IMR-90 (cell line): ENCODE measurements at regions not wholly inside any gene's neighbourhood (a gene's known extent, or its start where the extent isn't known, plus 50 kb on each side); places are given as distances from the start of the nearest gene placed in this dataset.

Experiments
- ATAC-seq: fragments of 200-7000 bp; cut with Tn5 transposase; 2 replicates; pipeline ENCODE4 v1.9.1; 2020; ENCODE audit warnings: low read depth, mild to moderate bottlenecking, moderate library complexity
- BruUV-seq: library from RNA; stranded (reverse); fragments of 400-500 nt; replicated peaks from 2 replicates; lab custom pipeline; 2021; lab: Mats Ljungman, UMichigan
- CTCF ChIA-PET: fragments of 300-600 bp; formaldehyde crosslinking; extraction: SDS; loops from one replicate; lab custom pipeline; 2021; ENCODE audit warnings: antibody characterized with exemption; lab: Yijun Ruan, JAX
- POLR2A ChIA-PET: fragments of 300-600 bp; sonication (Branson Sonifier 250); formaldehyde crosslinking; loops from one replicate; lab custom pipeline; 2022; ENCODE audit warnings: antibody characterized with exemption; ENCODE audit not compliant: unreplicated experiment; lab: Charles Lee
- DNase-seq: peaks from one replicate; pipeline ENCODE4 v3.0.0; 2013
- H2AFZ ChIP-seq: replicated peaks from 2 replicates; pipeline ENCODE3; 2013; ENCODE audit warnings: low read length, mild to moderate bottlenecking; ENCODE audit not compliant: poor library complexity
- H2AK5ac ChIP-seq: 2 replicates; pipeline ENCODE4 v1.6.1; 2013; ENCODE audit warnings: low read depth, low read length, inconsistent platforms
- H2AK9ac ChIP-seq: replicated peaks from 2 replicates; pipeline ENCODE3; 2013; ENCODE audit warnings: mild to moderate bottlenecking, low read depth, low read length, moderate library complexity; ENCODE audit not compliant: poor library complexity
- H2BK120ac ChIP-seq: 2 replicates; pipeline ENCODE4 v1.6.1; 2013; ENCODE audit warnings: low read depth, low read length, inconsistent platforms
- H2BK15ac ChIP-seq: 3 replicates; pipeline ENCODE4 v1.6.1; 2013; ENCODE audit warnings: low read depth, low read length, inconsistent platforms
- H2BK20ac ChIP-seq: 2 replicates; pipeline ENCODE4 v1.6.1; 2013; ENCODE audit warnings: low read depth, mild to moderate bottlenecking, inconsistent platforms, low read length, moderate library complexity
- H2BK5ac ChIP-seq: 2 replicates; pipeline ENCODE4 v1.6.1; 2013; ENCODE audit warnings: mild to moderate bottlenecking, low read depth, low read length, inconsistent platforms; ENCODE audit not compliant: poor library complexity, severe bottlenecking
- H3K14ac ChIP-seq: replicated peaks from 2 replicates; pipeline ENCODE4 v1.6.1; 2013; ENCODE audit warnings: low read depth, low read length, inconsistent platforms
- H3K18ac ChIP-seq: 2 replicates; pipeline ENCODE4 v1.6.1; 2013; ENCODE audit warnings: low read depth, low read length, control low read depth
- H3K23ac ChIP-seq: 2 replicates; pipeline ENCODE4 v1.6.1; 2013; ENCODE audit warnings: low read depth, low read length, inconsistent platforms
- H3K27ac ChIP-seq: 2 replicates; pipeline ENCODE4 v1.5.1; 2013; ENCODE audit warnings: mild to moderate bottlenecking, control low read depth, low read length; ENCODE audit not compliant: insufficient read depth
- H3K27me3 ChIP-seq: 2 replicates; pipeline ENCODE4 v1.6.1; 2013; ENCODE audit warnings: low read length; ENCODE audit not compliant: control insufficient read depth, insufficient read depth
- H3K36me3 ChIP-seq: 2 replicates; pipeline ENCODE4 v1.6.1; 2013; ENCODE audit warnings: low read length, mixed read lengths; ENCODE audit not compliant: control insufficient read depth, insufficient read depth
- H3K4ac ChIP-seq: 2 replicates; pipeline ENCODE4 v1.6.1; 2013; ENCODE audit warnings: low read depth, low read length, inconsistent platforms
- H3K4me1 ChIP-seq: 2 replicates; pipeline ENCODE4 v1.6.1; 2013; ENCODE audit warnings: low read length, mixed read lengths; ENCODE audit not compliant: control insufficient read depth, insufficient read depth
- H3K4me2 ChIP-seq: 2 replicates; pipeline ENCODE4 v1.6.1; 2013; ENCODE audit warnings: low read depth, mild to moderate bottlenecking, control low read depth, low read length, moderate library complexity
- H3K4me3 ChIP-seq: 2 replicates; pipeline ENCODE4 v1.5.1; 2013; ENCODE audit warnings: low read depth, mild to moderate bottlenecking, control low read depth, low read length, moderate library complexity; ENCODE audit not compliant: insufficient read depth
- H3K56ac ChIP-seq: 2 replicates; pipeline ENCODE4 v1.6.1; 2013; ENCODE audit warnings: low read length, inconsistent platforms; ENCODE audit not compliant: insufficient read depth; ENCODE audit errors: extremely low read depth
- H3K79me1 ChIP-seq, 2 experiments: 2 replicates each; pipeline ENCODE4 v1.6.1; 2013; ENCODE audit warnings: low read length in 2 of 2, inconsistent platforms in 1 of 2, low read depth in 1 of 2
- H3K9ac ChIP-seq: 2 replicates; pipeline ENCODE4 v1.6.1; 2013; ENCODE audit warnings: low read depth, low read length, control low read depth
- H3K9me1 ChIP-seq: 2 replicates; pipeline ENCODE4 v1.6.1; 2013; ENCODE audit warnings: low read length, inconsistent platforms; ENCODE audit not compliant: insufficient read depth
- H3K9me3 ChIP-seq: 2 replicates; pipeline ENCODE4 v1.6.1; 2013; ENCODE audit warnings: low read length; ENCODE audit not compliant: control insufficient read depth, insufficient read depth
- H4K20me1 ChIP-seq: 2 replicates; pipeline ENCODE4 v1.6.1; 2013; ENCODE audit warnings: low read length, inconsistent platforms; ENCODE audit not compliant: insufficient read depth
- H4K5ac ChIP-seq: 2 replicates; pipeline ENCODE4 v1.6.1; 2013; ENCODE audit warnings: mild to moderate bottlenecking, low read depth, low read length, control low read depth
- H4K8ac ChIP-seq, 2 experiments: 2 replicates each; pipeline ENCODE4 v1.6.1; 2013; ENCODE audit warnings: low read depth in 2 of 2, low read length in 2 of 2, control low read depth in 1 of 2, inconsistent platforms in 1 of 2
- H4K91ac ChIP-seq: 2 replicates; pipeline ENCODE4 v1.6.1; 2013; ENCODE audit warnings: low read depth, low read length, inconsistent platforms; ENCODE audit not compliant: insufficient read depth
- CEBPB ChIP-seq: IDR thresholded peaks from 2 replicates; pipeline ENCODE4 v1.6.1; 2012; ENCODE audit warnings: low read depth, low read length, improper control_type of control experiment
- FOS ChIP-seq: fragments of 150-350 bp; IDR thresholded peaks from 2 replicates; pipeline ENCODE4 v1.6.1; 2016; ENCODE audit warnings: low read depth, low read length
- MAFK ChIP-seq: IDR thresholded peaks from 2 replicates; pipeline ENCODE4 v1.6.1; 2012; ENCODE audit warnings: low read depth, low read length, improper control_type of control experiment
- MAZ ChIP-seq: IDR thresholded peaks from 2 replicates; pipeline ENCODE4 v1.6.1; 2012; ENCODE audit warnings: low read depth, mild to moderate bottlenecking, low read length, improper control_type of control experiment, moderate library complexity, borderline replicate concordance
- NFE2L2 ChIP-seq: fragments of 150-350 bp; IDR thresholded peaks from 2 replicates; pipeline ENCODE4 v1.6.1; 2016; ENCODE audit warnings: low read depth, mild to moderate bottlenecking, low read length
- RCOR1 ChIP-seq: IDR thresholded peaks from 2 replicates; pipeline ENCODE4 v1.6.1; 2012; ENCODE audit warnings: mild to moderate bottlenecking, low read length, improper control_type of control experiment; ENCODE audit not compliant: insufficient replicate concordance
- USF2 ChIP-seq: fragments of 150-350 bp; IDR thresholded peaks from 2 replicates; pipeline ENCODE4 v1.6.1; 2017; ENCODE audit warnings: mild to moderate bottlenecking, antibody characterized with exemption, low read length, low read depth
- WGBS, 2 experiments: methylation state at CpG; one replicate each; pipeline versions ENCODE4 v1.1.5 to v1.1.7; 2013; ENCODE audit warnings: missing lambda C conversion rate in 2 of 2; ENCODE audit not compliant: insufficient read length in 1 of 2; ENCODE audit errors: extremely low coverage in 2 of 2; 5-methylcytosine and 5-hydroxymethylcytosine counted together
- dilution Hi-C: fragments of 300-500 bp; cut with HindIII; formaldehyde crosslinking; loops from one replicate; pipeline ENCODE4 v1.14.3; 2018; ENCODE audit warnings: low sequenced_read_pairs; ENCODE audit not compliant: unreplicated experiment
- in situ Hi-C: fragments of 300-500 bp; cut with MboI; formaldehyde crosslinking; loops from 3 replicates; pipeline ENCODE4 v1.14.3; 2019; ENCODE audit warnings: low sequenced_read_pairs, inconsistent platforms, mixed read lengths
- intact Hi-C: fragments of 100-400 bp; cut with micrococcal nuclease; formaldehyde crosslinking; loops from 2 replicates; pipeline ENCODE4 v1.10.0; 2022

DNA sequence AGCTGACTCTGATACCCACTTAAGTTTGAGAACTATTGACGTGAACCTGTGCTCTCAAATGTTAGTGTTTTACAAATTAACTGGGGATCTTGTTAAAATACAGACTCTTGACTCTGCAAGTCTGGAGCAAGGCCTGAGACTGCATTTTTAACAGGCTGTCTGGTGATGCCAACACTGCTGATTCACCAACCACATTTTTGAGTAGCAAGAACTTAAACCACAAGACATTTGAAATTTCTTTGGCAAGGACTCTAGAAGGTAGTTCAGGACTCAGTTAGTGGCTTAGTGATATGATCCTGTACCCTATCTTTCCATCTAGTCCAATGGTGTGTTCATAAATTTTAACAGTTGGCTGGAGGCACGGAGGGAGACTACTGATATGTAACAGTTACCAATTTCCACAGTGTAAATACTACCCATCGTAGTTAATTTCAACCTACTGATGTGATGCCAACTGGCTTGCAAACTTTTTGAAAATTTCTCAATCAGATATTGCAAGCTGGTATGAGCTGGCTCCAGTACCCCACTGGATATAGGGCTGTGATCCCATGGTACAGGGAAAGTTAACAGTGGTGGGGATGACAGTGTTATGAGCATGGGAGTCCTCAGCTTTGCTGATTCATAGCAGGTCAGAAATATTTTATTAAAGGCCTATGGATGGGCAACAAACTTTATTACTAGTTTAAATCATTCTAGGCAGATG is 255.1 kb downstream of the TBC1D4 start:
- no peak overlapping the region for H2AFZ ChIP-seq
- no peak overlapping the region for H4K5ac ChIP-seq
- no peak overlapping the region for H3K9ac ChIP-seq
- H3K23ac ChIP-seq: no peak overlapping the region
- WGBS, 2 experiments: no CpG with 5 or more reads among the region's 3 CpGs
- no peaks in the 10 kb centered on the region; the same call in 1 of the 2 replicates for H3K27me3 ChIP-seq
- H3K14ac ChIP-seq: no peak overlapping the region
- no peak overlapping the region for H2BK20ac ChIP-seq
- H2BK5ac ChIP-seq: no peak overlapping the region
- in situ Hi-C loops: no loop called here
- H3K56ac ChIP-seq: no peak overlapping the region
- TF ChIP-seq MAFK: peak; percentile 53; the same call in 1 of the 2 replicates
- no peak for TF ChIP-seq RCOR1
- peak; percentile 3; the same call in 1 of the 2 replicates for TF ChIP-seq NFE2L2
- TF ChIP-seq USF2: no peak
- TF ChIP-seq MAZ: no peak
- 0 out of 2 replicates have a peak, but pooled peaks have one; percentile 5 for TF ChIP-seq CEBPB
- TF ChIP-seq FOS: peak; percentile 28; the same call in 1 of the 2 replicates
- DNase-seq (peak; percentile 86), ATAC-seq (peak; percentile 87)
- no peaks in the 10 kb centered on the region for H3K79me1 ChIP-seq
- H3K36me3 ChIP-seq: no peaks in the 10 kb centered on the region
- dilution Hi-C loops: no loop called here
- no peak overlapping the region for H2AK9ac ChIP-seq
- H3K4me3 ChIP-seq: no peak overlapping the region
- no peaks in the 10 kb centered on the region for H4K20me1 ChIP-seq
- no peak overlapping the region for H3K4ac ChIP-seq
- H4K8ac ChIP-seq: no peak overlapping the region
- no peak overlapping the region for H3K18ac ChIP-seq
- H2BK15ac ChIP-seq: no peak overlapping the region
- intact Hi-C loops: no loop called here
- H3K27ac ChIP-seq: no peak overlapping the region
- no peak overlapping the region for H2AK5ac ChIP-seq
- BruUV-seq: no TSS peak
- ChIA-PET POLR2A (no interaction called here), CTCF (interaction anchor here (0.8 kb wide), 1 partner anchor 203 kb away, joined by 3 read pairs; no protein-coding TSS in a partner anchor)
- H3K4me1 ChIP-seq: no peaks in the 10 kb centered on the region; the same call in 1 of the 2 replicates
- H4K91ac ChIP-seq: no peak overlapping the region
- no peak overlapping the region for H2BK120ac ChIP-seq
- no peaks in the 10 kb centered on the region for H3K9me3 ChIP-seq
- no peak overlapping the region for H3K4me2 ChIP-seq
- H3K9me1 ChIP-seq: peaks cover 3% of the 10 kb centered on the region; the same call in 1 of the 2 replicates
